T47D (cell line): ENCODE measurements at regions not wholly inside any gene's neighbourhood (a gene's known extent, or its start where the extent isn't known, plus 50 kb on each side); places are given as distances from the start of the nearest gene placed in this dataset.
"Not testable (repeated sequence)": the region's sequence is repeated elsewhere in the genome, so short reads cannot be mapped to it uniquely, and the experiment has no call there.

Experiments used
- DNase-seq, 2 experiments: peaks; one replicate each; pipeline versions ENCODE4 v3.0.0 to v3.0.0-alpha.2; 2011 to 2012; ENCODE audit warnings: low read depth in 1 of 2, low spot score in 1 of 2
- JUND ChIP-seq: IDR thresholded peaks from 2 replicates; pipeline ENCODE4 v1.6.1; 2012; ENCODE audit warnings: low read depth
- in situ Hi-C: cut with HindIII; loops from 2 replicates; pipeline ENCODE4 v1.10.0; 2016; ENCODE audit warnings: low sequenced_read_pairs, low pct_unique_long_range_greater_than_20kb

GRCh38 chr17:13822700-13823099 is 221.0 kb upstream of the HS3ST3A1 start:
- no peak for DNase-seq
- no peak for TF ChIP-seq JUND
- in situ Hi-C loops: no loop called here

GRCh38 chr17:13825526-13826040 is 223.9 kb upstream of the HS3ST3A1 start:
- in situ Hi-C loops: no loop called here
- DNase-seq: no peak
- no peak for TF ChIP-seq JUND

GRCh38 chr17:13827118-13827517 is 225.4 kb upstream of the HS3ST3A1 start:
- no peak for TF ChIP-seq JUND
- DNase-seq: no peak
- in situ Hi-C loops: no loop called here

GRCh38 chr17:13833921-13834320 is 232.2 kb upstream of the HS3ST3A1 start:
- DNase-seq: no peak
- no peak for TF ChIP-seq JUND
- in situ Hi-C loops: no loop called here

GRCh38 chr17:13835151-13835550 is 233.4 kb upstream of the HS3ST3A1 start:
- no peak for TF ChIP-seq JUND
- in situ Hi-C loops: no loop called here
- DNase-seq: no peak

- no peak for DNase-seq
- in situ Hi-C loops: no loop called here
- TF ChIP-seq JUND: no peak
Measured at GRCh38 chr17:13837417-13837816, 231.9 kb upstream of the COX10 start.

- TF ChIP-seq JUND: no peak
- in situ Hi-C loops: no loop called here
- no peak for DNase-seq
Measured at GRCh38 chr17:13840254-13840653, 229.1 kb upstream of the COX10 start.

GRCh38 chr17:13843862-13844635 is 225.3 kb upstream of the COX10 start:
- TF ChIP-seq JUND: no peak
- in situ Hi-C loops: no loop called here
- DNase-seq: no peak

GRCh38 chr17:13851889-13852288 is 217.4 kb upstream of the COX10 start:
- in situ Hi-C loops: no loop called here
- no peak for TF ChIP-seq JUND
- no peak for DNase-seq

- in situ Hi-C loops: not testable (repeated sequence)
Measured at GRCh38 chr17:13855730-13856129, 213.6 kb upstream of the COX10 start.

GRCh38 chr17:13862346-13862745 is 207.0 kb upstream of the COX10 start:
- no peak for TF ChIP-seq JUND
- in situ Hi-C loops: no loop called here
- DNase-seq: no peak

More at GRCh38 chr17:13855730-13856129, 213.6 kb upstream of the COX10 start:
- not testable (repeated sequence) for DNase-seq

- DNase-seq: no peak
- TF ChIP-seq JUND: no peak
Measured at GRCh38 chr17:13863436-13863835, 205.9 kb upstream of the COX10 start.

GRCh38 chr17:13864521-13864920 is 204.8 kb upstream of the COX10 start:
- no peak for TF ChIP-seq JUND
- no peak for DNase-seq
- in situ Hi-C loops: no loop called here

More at GRCh38 chr17:13863436-13863835, 205.9 kb upstream of the COX10 start:
- in situ Hi-C loops: no loop called here

GRCh38 chr17:13865650-13866049 is 203.7 kb upstream of the COX10 start:
- no peak for TF ChIP-seq JUND
- in situ Hi-C loops: no loop called here
- no peak for DNase-seq
